Activated naive CD8-positive, alpha-beta T cell treated with anti-CD3 and anti-CD28 coated beads for 36 hours (primary cell): ENCODE measurements at regions not wholly inside any gene's neighbourhood (a gene's known extent, or its start where the extent isn't known, plus 50 kb on each side); places are given as distances from the start of the nearest gene placed in this dataset.

ENCODE experiments used
- DNase-seq: peaks from one replicate; pipeline ENCODE4 v3.0.0; 2021
- H3K27ac Mint-ChIP-seq: one replicate; pipeline ENCODE4 v1.8.0; 2022; ENCODE audit warnings: mild to moderate bottlenecking, moderate library complexity, mixed read lengths
- H3K27me3 Mint-ChIP-seq: one replicate; pipeline ENCODE4 v1.8.0; 2022; ENCODE audit warnings: mild to moderate bottlenecking, mixed read lengths
- H3K36me3 Mint-ChIP-seq: one replicate; pipeline ENCODE4 v1.8.0; 2021; ENCODE audit warnings: mild to moderate bottlenecking, mixed read lengths
- H3K4me1 Mint-ChIP-seq: one replicate; pipeline ENCODE4 v1.8.0; 2021; ENCODE audit warnings: mixed read lengths
- H3K4me3 Mint-ChIP-seq: one replicate; pipeline ENCODE4 v1.8.0; 2022; ENCODE audit warnings: mild to moderate bottlenecking, moderate library complexity, mixed read lengths
- H3K9me3 Mint-ChIP-seq: one replicate; pipeline ENCODE4 v1.8.0; 2022; ENCODE audit warnings: mixed read lengths

- DNase-seq = no peak
- no peak overlapping the region for H3K4me3 Mint-ChIP-seq
- no peaks in the 10 kb centered on the region for H3K4me1 Mint-ChIP-seq
- H3K27me3 Mint-ChIP-seq = no peaks in the 10 kb centered on the region
- no peak overlapping the region for H3K27ac Mint-ChIP-seq
- H3K36me3 Mint-ChIP-seq = no peaks in the 10 kb centered on the region
- no peaks in the 10 kb centered on the region for H3K9me3 Mint-ChIP-seq
Observed at GRCh38 chr18:42229211-42230210, 274.5 kb downstream of the PIK3C3 start.

- no peak for DNase-seq
- no peaks in the 10 kb centered on the region for H3K27me3 Mint-ChIP-seq
- no peaks in the 10 kb centered on the region for H3K9me3 Mint-ChIP-seq
- H3K36me3 Mint-ChIP-seq = no peaks in the 10 kb centered on the region
- H3K4me3 Mint-ChIP-seq = no peak overlapping the region
- no peaks in the 10 kb centered on the region for H3K4me1 Mint-ChIP-seq
- no peak overlapping the region for H3K27ac Mint-ChIP-seq
Observed at GRCh38 chr18:42230636-42231035, 275.6 kb downstream of the PIK3C3 start.

GRCh38 chr18:42231284-42231683, 276.2 kb downstream of the PIK3C3 start:
- Mint-ChIP-seq H3K4me3 (no peak overlapping the region), H3K27me3 (no peaks in the 10 kb centered on the region), H3K27ac (no peak overlapping the region), H3K36me3 (no peaks in the 10 kb centered on the region), H3K9me3 (no peaks in the 10 kb centered on the region), H3K4me1 (no peaks in the 10 kb centered on the region)
- DNase-seq = no peak

- no peak overlapping the region for H3K27ac Mint-ChIP-seq
- no peaks in the 10 kb centered on the region for H3K36me3 Mint-ChIP-seq
- no peaks in the 10 kb centered on the region for H3K27me3 Mint-ChIP-seq
- no peaks in the 10 kb centered on the region for H3K4me1 Mint-ChIP-seq
- no peak for DNase-seq
- no peak overlapping the region for H3K4me3 Mint-ChIP-seq
- no peaks in the 10 kb centered on the region for H3K9me3 Mint-ChIP-seq
Observed at GRCh38 chr18:42231796-42232195, 276.8 kb downstream of the PIK3C3 start.

GRCh38 chr18:42233908-42234307, 278.9 kb downstream of the PIK3C3 start:
- Mint-ChIP-seq H3K4me3 (no peak overlapping the region), H3K27ac (no peak overlapping the region), H3K27me3 (no peaks in the 10 kb centered on the region), H3K9me3 (no peaks in the 10 kb centered on the region), H3K4me1 (no peaks in the 10 kb centered on the region), H3K36me3 (no peaks in the 10 kb centered on the region)
- no peak for DNase-seq

GRCh38 chr18:42242758-42243157, 287.7 kb downstream of the PIK3C3 start:
- no peak overlapping the region for H3K27ac Mint-ChIP-seq
- no peaks in the 10 kb centered on the region for H3K27me3 Mint-ChIP-seq
- no peaks in the 10 kb centered on the region for H3K36me3 Mint-ChIP-seq
- H3K4me3 Mint-ChIP-seq = no peak overlapping the region
- no peaks in the 10 kb centered on the region for H3K4me1 Mint-ChIP-seq
- H3K9me3 Mint-ChIP-seq = peaks cover 4% of the 10 kb centered on the region
- no peak for DNase-seq

GRCh38 chr18:42245137-42245536, 290.1 kb downstream of the PIK3C3 start:
- Mint-ChIP-seq H3K27ac (no peak overlapping the region), H3K9me3 (no peaks in the 10 kb centered on the region), H3K4me1 (no peaks in the 10 kb centered on the region), H3K36me3 (no peaks in the 10 kb centered on the region), H3K27me3 (no peaks in the 10 kb centered on the region), H3K4me3 (no peak overlapping the region)
- DNase-seq = no peak

GRCh38 chr18:42255908-42256765, 301.1 kb downstream of the PIK3C3 start:
- no peaks in the 10 kb centered on the region for H3K4me1 Mint-ChIP-seq
- no peaks in the 10 kb centered on the region for H3K9me3 Mint-ChIP-seq
- no peak for DNase-seq
- no peak overlapping the region for H3K4me3 Mint-ChIP-seq
- H3K27me3 Mint-ChIP-seq = no peaks in the 10 kb centered on the region
- H3K36me3 Mint-ChIP-seq = peaks cover 4% of the 10 kb centered on the region
- H3K27ac Mint-ChIP-seq = no peak overlapping the region

- no peak for DNase-seq
- Mint-ChIP-seq H3K36me3 (peaks cover 4% of the 10 kb centered on the region), H3K9me3 (no peaks in the 10 kb centered on the region), H3K27me3 (peaks cover 5% of the 10 kb centered on the region), H3K4me1 (no peaks in the 10 kb centered on the region), H3K4me3 (no peak overlapping the region), H3K27ac (no peak overlapping the region)
Observed at GRCh38 chr18:42258301-42258965, 303.4 kb downstream of the PIK3C3 start.

GRCh38 chr18:42261731-42262130, 306.7 kb downstream of the PIK3C3 start:
- H3K36me3 Mint-ChIP-seq = no peaks in the 10 kb centered on the region
- H3K9me3 Mint-ChIP-seq = no peaks in the 10 kb centered on the region
- H3K4me3 Mint-ChIP-seq = no peak overlapping the region
- DNase-seq = no peak
- no peaks in the 10 kb centered on the region for H3K4me1 Mint-ChIP-seq
- H3K27me3 Mint-ChIP-seq = peaks cover 5% of the 10 kb centered on the region
- H3K27ac Mint-ChIP-seq = no peak overlapping the region

GRCh38 chr18:42264497-42264896, 309.5 kb downstream of the PIK3C3 start:
- Mint-ChIP-seq H3K4me1 (no peaks in the 10 kb centered on the region), H3K27ac (no peak overlapping the region)

GRCh38 chr18:42268186-42268725, 313.2 kb downstream of the PIK3C3 start:
- Mint-ChIP-seq H3K9me3 (no peaks in the 10 kb centered on the region), H3K27ac (no peak overlapping the region), H3K36me3 (no peaks in the 10 kb centered on the region), H3K27me3 (peaks cover 3% of the 10 kb centered on the region), H3K4me3 (no peak overlapping the region), H3K4me1 (no peaks in the 10 kb centered on the region)
- no peak for DNase-seq

More at GRCh38 chr18:42264497-42264896, 309.5 kb downstream of the PIK3C3 start:
- H3K36me3 Mint-ChIP-seq = no peaks in the 10 kb centered on the region
- no peak for DNase-seq
- no peak overlapping the region for H3K4me3 Mint-ChIP-seq
- peaks cover 9% of the 10 kb centered on the region for H3K27me3 Mint-ChIP-seq
- H3K9me3 Mint-ChIP-seq = no peaks in the 10 kb centered on the region

GRCh38 chr18:42268798-42269197, 313.8 kb downstream of the PIK3C3 start:
- H3K9me3 Mint-ChIP-seq = no peaks in the 10 kb centered on the region
- no peak overlapping the region for H3K4me3 Mint-ChIP-seq
- H3K27ac Mint-ChIP-seq = no peak overlapping the region
- DNase-seq = no peak
- H3K4me1 Mint-ChIP-seq = no peaks in the 10 kb centered on the region
- H3K36me3 Mint-ChIP-seq = no peaks in the 10 kb centered on the region
- H3K27me3 Mint-ChIP-seq = peaks cover 3% of the 10 kb centered on the region

GRCh38 chr18:42271647-42272414, 316.8 kb downstream of the PIK3C3 start:
- Mint-ChIP-seq H3K27me3 (peaks cover 3% of the 10 kb centered on the region), H3K27ac (no peak overlapping the region), H3K4me1 (no peaks in the 10 kb centered on the region), H3K36me3 (no peaks in the 10 kb centered on the region), H3K9me3 (no peaks in the 10 kb centered on the region), H3K4me3 (no peak overlapping the region)
- no peak for DNase-seq
